ENCODE measurements at regions not wholly inside any gene's neighbourhood (a gene's known extent, or its start where the extent isn't known, plus 50 kb on each side); places are given as distances from the start of the nearest gene placed in this dataset.
A peak's percentile ranks its signal among the peaks of the same experiment; 100 is the strongest.

- Histone ChIP-seq H3K36me3 (ENCODE audit: insufficient read depth in 1 of 2, low read depth in 1 of 2) (no peaks in the 10 kb centered on the region), H3K27ac (no peak overlapping the region), H3K4me3 (no peak overlapping the region), H3K9me3 (peaks cover 4% of the 10 kb centered on the region), H3K27me3 (ENCODE audit: insufficient read depth in 3 of 3, low read length in 2 of 3) (peaks cover 0 to 25% (median 2%) of the 10 kb centered on the region in 3 donors), H3K4me1 (no peaks in the 10 kb centered on the region)
- 39 to 64% (median 49%) methylated on average over 9 of the region's 9 CpGs for WGBS, 3 donors
- DNase-seq (peak in 1 of 2 donors; percentile 19), ATAC-seq (no peak)
- intact Hi-C loops (cut with DNase I), result no loop called here
- no peak for TF ChIP-seq CTCF (IDR thresholded peaks at IDR 0.05)
Observed at GRCh38 chr1:38273196-38273804, 226.7 kb upstream of the POU3F1 start.

- ATAC-seq (no peak), DNase-seq (no peak)
- Histone ChIP-seq H3K27ac (no peak overlapping the region), H3K4me1 (no peaks in the 10 kb centered on the region), H3K9me3 (no peaks in the 10 kb centered on the region), H3K27me3 (ENCODE audit: insufficient read depth in 3 of 3, low read length in 2 of 3) (peaks cover 0 to 29% (median 2%) of the 10 kb centered on the region in 3 donors), H3K4me3 (no peak overlapping the region), H3K36me3 (ENCODE audit: insufficient read depth in 1 of 2, low read depth in 1 of 2) (no peaks in the 10 kb centered on the region)
- no peak for TF ChIP-seq CTCF (IDR thresholded peaks at IDR 0.05)
- 82 to 89% (median 86%) methylated on average over 3 of the region's 3 CpGs for WGBS, 3 donors
- intact Hi-C loops (cut with DNase I), result no loop called here
Observed at GRCh38 chr1:38272515-38272914, 225.9 kb upstream of the POU3F1 start.

- intact Hi-C loops (cut with DNase I), result no loop called here
- peaks cover 0 to 29% (median 3%) of the 10 kb centered on the region in 3 donors for H3K27me3 ChIP-seq (ENCODE audit: insufficient read depth in 3 of 3, low read length in 2 of 3)
- WGBS, 3 donors, result 66 to 76% (median 70%) methylated on average over 12 of the region's 12 CpGs
Observed at GRCh38 chr1:38270849-38271633, 224.4 kb upstream of the POU3F1 start.

GRCh38 chr1:38269923-38270848 lies 223.6 kb upstream of the POU3F1 start:
- DNase-seq, result no peak
- H3K4me1 ChIP-seq, result no peaks in the 10 kb centered on the region

More at GRCh38 chr1:38270849-38271633, 224.4 kb upstream of the POU3F1 start:
- Histone ChIP-seq H3K4me1 (no peaks in the 10 kb centered on the region), H3K4me3 (no peak overlapping the region), H3K36me3 (ENCODE audit: insufficient read depth in 1 of 2, low read depth in 1 of 2) (no peaks in the 10 kb centered on the region), H3K9me3 (no peaks in the 10 kb centered on the region), H3K27ac (no peak overlapping the region)
- no peak for TF ChIP-seq CTCF (IDR thresholded peaks at IDR 0.05)
- ATAC-seq, result no peak
- DNase-seq, result peak in 1 of 2 donors; percentile 31

More at GRCh38 chr1:38269923-38270848, 223.6 kb upstream of the POU3F1 start:
- no peak overlapping the region for H3K4me3 ChIP-seq
- ATAC-seq, result no peak
- no peaks in the 10 kb centered on the region for H3K36me3 ChIP-seq (ENCODE audit: insufficient read depth in 1 of 2, low read depth in 1 of 2)
- intact Hi-C loops (cut with DNase I), result no loop called here
- peaks cover 0 to 29% (median 5%) of the 10 kb centered on the region in 3 donors for H3K27me3 ChIP-seq (ENCODE audit: insufficient read depth in 3 of 3, low read length in 2 of 3)
- 50 to 52% (median 51%) methylated on average over 15 of the region's 15 CpGs for WGBS, 3 donors
- no peaks in the 10 kb centered on the region for H3K9me3 ChIP-seq
- no peak overlapping the region for H3K27ac ChIP-seq
- no peak for TF ChIP-seq CTCF (IDR thresholded peaks at IDR 0.05)

Measured in psoas muscle (tissue), 7 donors.